GM12878 (cell line): ENCODE measurements at regions not wholly inside any gene's neighbourhood (a gene's known extent, or its start where the extent isn't known, plus 50 kb on each side); places are given as distances from the start of the nearest gene placed in this dataset.

Source experiments
- ATAC-seq: fragments of 200-7000 bp; cut with Tn5 transposase; 3 replicates; pipeline ENCODE4 v1.9.1; 2020; ENCODE audit warnings: mild to moderate bottlenecking, moderate library complexity
- BruUV-seq: library from RNA; stranded (reverse); fragments of 400-500 nt; replicated peaks from 2 replicates; lab custom pipeline; 2021; lab: Mats Ljungman, UMichigan
- CTCF ChIA-PET: fragments of 300-600 bp; sonication (Branson Sonifier 250); formaldehyde crosslinking; extraction: SDS; loops from one replicate; lab custom pipeline; 2021; ENCODE audit warnings: inconsistent platforms; lab: Yijun Ruan, JAX
- POLR2A ChIA-PET: fragments of 350-600 bp; formaldehyde crosslinking; extraction: SDS; loops from one replicate; lab custom pipeline; 2021; ENCODE audit warnings: inconsistent platforms; lab: Charles Lee
- RAD21 ChIA-PET: fragments of 300-600 bp; sonication (Branson Sonifier 250); formaldehyde crosslinking; loops from one replicate; lab custom pipeline; 2023; ENCODE audit warnings: antibody characterized with exemption; ENCODE audit not compliant: unreplicated experiment; lab: Charles Lee
- SMC1A ChIA-PET: fragments of 300-600 bp; sonication (Branson Sonifier 250); formaldehyde crosslinking; loops from one replicate; lab custom pipeline; 2023; ENCODE audit not compliant: unreplicated experiment, uncharacterized antibody; lab: Charles Lee
- DNase-seq: peaks from one replicate; pipeline ENCODE4 v3.0.0-alpha.2; 2011; ENCODE audit warnings: low read depth, low spot score
- FAIRE-seq: peaks from 3 replicates; lab custom pipeline; 2011; peaks lifted over from hg19 to GRCh38; lab: Jason Lieb, UNC
- H2AFZ ChIP-seq: 2 replicates; pipeline ENCODE4 v1.6.0; 2011; ENCODE audit warnings: low read depth, low read length, control low read depth; ENCODE audit not compliant: control insufficient read depth
- H3K27ac ChIP-seq: 2 replicates; pipeline ENCODE4 v1.5.1; 2011; ENCODE audit warnings: control low read depth; ENCODE audit not compliant: control insufficient read depth, insufficient read depth
- H3K27me3 ChIP-seq, 2 experiments: replicated peaks in 1 of 2; 2 replicates each; pipeline versions ENCODE4 v1.6.0 to v1.6.1; 2011; ENCODE audit warnings: low read length in 1 of 2; ENCODE audit not compliant: control insufficient read depth in 2 of 2, insufficient read depth in 2 of 2
- H3K36me3 ChIP-seq, 2 experiments: 2 replicates each; pipeline ENCODE4 v1.5.1; 2011; ENCODE audit warnings: low read length in 1 of 2; ENCODE audit not compliant: control insufficient read depth in 2 of 2, insufficient read depth in 2 of 2
- H3K4me1 ChIP-seq: 2 replicates; pipeline ENCODE4 v1.6.1; 2011; ENCODE audit warnings: mild to moderate bottlenecking, low read length, moderate library complexity, mixed read lengths; ENCODE audit not compliant: control insufficient read depth, insufficient read depth
- H3K4me2 ChIP-seq: 2 replicates; pipeline ENCODE4 v1.6.0; 2011; ENCODE audit warnings: control low read depth; ENCODE audit not compliant: control insufficient read depth, insufficient read depth
- H3K4me3 ChIP-seq: fragments of 200-600 bp; sonication (generic); 2 replicates; pipeline ENCODE4 v1.5.1; 2016
- H3K79me2 ChIP-seq: 2 replicates; pipeline ENCODE4 v1.6.0; 2011; ENCODE audit warnings: low read length; ENCODE audit not compliant: control insufficient read depth, insufficient read depth
- H3K9ac ChIP-seq: 2 replicates; pipeline ENCODE4 v1.8.0; 2011; ENCODE audit warnings: low read length, control low read depth, mixed read lengths; ENCODE audit not compliant: control insufficient read depth, insufficient read depth
- H3K9me3 ChIP-seq: replicated peaks from 3 replicates; pipeline ENCODE4 v1.5.1; 2011; ENCODE audit warnings: mild to moderate bottlenecking, low read length; ENCODE audit not compliant: control insufficient read depth, insufficient read depth
- H4K20me1 ChIP-seq: 2 replicates; pipeline ENCODE4 v1.6.0; 2011; ENCODE audit not compliant: control insufficient read depth, insufficient read depth
- BMI1 ChIP-seq: fragments of 450-650 bp; IDR thresholded peaks from 2 replicates; pipeline ENCODE4 v1.6.1; 2016; ENCODE audit warnings: mild to moderate bottlenecking, moderate library complexity, borderline replicate concordance
- DPF2 ChIP-seq: fragments of 450-650 bp; IDR thresholded peaks from 2 replicates; pipeline ENCODE4 v1.6.1; 2017; ENCODE audit warnings: mild to moderate bottlenecking
- ETV6 ChIP-seq, 2 experiments: fragments of 450-650 bp in 1 of 2; IDR thresholded peaks in 1 of 2; conservative IDR thresholded peaks in 1 of 2; 2 replicates each; pipeline ENCODE4 v1.6.1; 2014; ENCODE audit warnings: antibody characterized with exemption in 1 of 2, borderline replicate concordance in 1 of 2, low read depth in 1 of 2, mild to moderate bottlenecking in 1 of 2, moderate library complexity in 1 of 2
- FOXM1 ChIP-seq: IDR thresholded peaks from 2 replicates; pipeline ENCODE4 v1.6.1; 2012; ENCODE audit warnings: low read depth, mild to moderate bottlenecking, inconsistent platforms, low read length, moderate library complexity
- HCFC1 ChIP-seq: fragments of 150-350 bp; IDR thresholded peaks from 2 replicates; pipeline ENCODE4 v1.6.1; 2014; ENCODE audit warnings: low read length
- IKZF1 ChIP-seq: fragments of 450-650 bp; conservative IDR thresholded peaks from 2 replicates; pipeline ENCODE4 v1.6.1; 2017; ENCODE audit warnings: antibody characterized with exemption, mild to moderate bottlenecking
- IKZF2 ChIP-seq, 2 experiments: fragments of 450-650 bp; IDR thresholded peaks; 2 replicates each; pipeline ENCODE4 v1.6.1; 2017; ENCODE audit warnings: mild to moderate bottlenecking in 2 of 2, moderate library complexity in 2 of 2
- KAT2A ChIP-seq: conservative IDR thresholded peaks from 2 replicates; pipeline ENCODE4 v1.6.1; 2011; ENCODE audit warnings: low read depth, low read length; ENCODE audit not compliant: control insufficient read depth
- LARP7 ChIP-seq: fragments of 450-650 bp; IDR thresholded peaks from 2 replicates; pipeline ENCODE4 v1.6.1; 2017; ENCODE audit warnings: mild to moderate bottlenecking
- MEF2B ChIP-seq: fragments of 450-650 bp; IDR thresholded peaks from 2 replicates; pipeline ENCODE4 v1.6.1; 2018; ENCODE audit warnings: mild to moderate bottlenecking, moderate library complexity; ENCODE audit not compliant: partially characterized antibody, poor library complexity, severe bottlenecking
- NFXL1 ChIP-seq: fragments of 450-650 bp; IDR thresholded peaks from 2 replicates; pipeline ENCODE4 v1.6.1; 2017; ENCODE audit warnings: antibody characterized with exemption, mild to moderate bottlenecking, borderline replicate concordance
- PAX5 ChIP-seq: IDR thresholded peaks from 2 replicates; pipeline ENCODE4 v1.6.1; 2011; ENCODE audit warnings: low read depth, low read length, borderline replicate concordance
- SREBF1 ChIP-seq: IDR thresholded peaks from 2 replicates; pipeline ENCODE4 v1.6.1; 2012; ENCODE audit warnings: mild to moderate bottlenecking, low read length
- TCF3 ChIP-seq: IDR thresholded peaks from 2 replicates; pipeline ENCODE4 v1.6.1; 2012; ENCODE audit warnings: low read depth, mild to moderate bottlenecking, low read length, borderline replicate concordance; ENCODE audit not compliant: insufficient read depth
- WRNIP1 ChIP-seq: IDR thresholded peaks from 2 replicates; pipeline ENCODE4 v1.6.1; 2011; ENCODE audit warnings: low read depth, low read length, improper control_type of control experiment, borderline replicate concordance
- ZNF274 ChIP-seq: IDR thresholded peaks from one replicate; pipeline ENCODE4 v1.8.0; 2011; ENCODE audit not compliant: insufficient read length, insufficient read depth
- ZNF622 ChIP-seq: fragments of 450-650 bp; IDR thresholded peaks from 2 replicates; pipeline ENCODE4 v1.6.1; 2017; ENCODE audit warnings: mild to moderate bottlenecking, inconsistent platforms
- WGBS: methylation state at CpG from one replicate; pipeline ENCODE4 v1.1.6; 2016; ENCODE audit warnings: low lambda C conversion rate; ENCODE audit not compliant: insufficient replicate concordance, insufficient coverage; ENCODE audit errors: missing lambda C conversion rate; 5-methylcytosine and 5-hydroxymethylcytosine counted together
- in situ Hi-C: fragments of 300-500 bp; cut with MboI; formaldehyde crosslinking; loops from 9 replicates; pipeline ENCODE4 v1.14.3; 2018; ENCODE audit warnings: mixed read lengths
- intact Hi-C: fragments of 100-400 bp; cut with micrococcal nuclease; formaldehyde crosslinking; loops from one replicate; pipeline ENCODE4 v1.14.2; 2022; ENCODE audit not compliant: unreplicated experiment
- TF ChIP-seq, protein P1 (sequence below): fragments of 150-350 bp; IDR thresholded peaks from 2 replicates; pipeline ENCODE4 v1.6.1; 2014; ENCODE audit warnings: mild to moderate bottlenecking, low read depth, low read length
- TF ChIP-seq, protein P2 (sequence below): fragments of 450-650 bp; IDR thresholded peaks from 2 replicates; pipeline ENCODE4 v1.6.1; 2016; ENCODE audit warnings: mild to moderate bottlenecking

DNA sequence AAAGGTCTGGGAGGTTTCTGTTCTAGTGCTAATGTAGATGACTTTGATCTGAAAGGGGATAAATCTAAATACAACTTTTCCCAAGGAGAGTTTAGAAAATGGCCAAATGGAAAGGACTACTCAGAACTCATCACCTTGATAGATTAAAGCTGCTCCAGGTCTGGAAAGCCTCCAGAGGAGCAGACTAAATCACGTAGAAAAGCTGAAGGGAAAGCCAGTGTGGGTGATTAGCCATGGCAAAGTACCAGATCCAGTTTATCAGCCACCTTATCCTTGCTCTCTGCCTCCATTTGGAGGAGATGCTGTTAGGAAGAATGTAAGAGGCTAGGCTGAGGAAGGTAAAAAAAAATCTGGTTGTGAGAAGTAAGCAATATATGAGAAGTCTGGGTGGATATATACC is 120.7 kb upstream of the RAI14 start:
- 33% methylated on average over 1 of the region's 1 CpG for WGBS
- ATAC-seq (no peak), DNase-seq (no peak), FAIRE-seq (no peak)
- H3K4me2 ChIP-seq, result no peak overlapping the region
- ChIA-PET POLR2A (no interaction called here), SMC1A (no interaction called here), RAD21 (no interaction called here), CTCF (interaction anchor here (3.6 to 4.3 kb wide), 2 partner anchors 11 to 49 kb away, joined by 29 to 47 read pairs; no protein-coding TSS in a partner anchor)
- H3K27ac ChIP-seq, result no peak overlapping the region
- TF ChIP-seq HCFC1 (no peak), KAT2A (no peak), MEF2B (no peak), ZNF622 (no peak), WRNIP1 (no peak), SREBF1 (no peak), FOXM1 (no peak), IKZF1 (no peak), NFXL1 (no peak), ZNF274 (no peak), DPF2 (no peak), TCF3 (no peak), PAX5 (no peak), IKZF2 (IDR thresholded peaks at IDR 0.05) (no peak), ETV6 (conservative IDR thresholded peaks at IDR 0.05 in 1 of 2, IDR thresholded peaks at IDR 0.05 in 1 of 2; ENCODE audit: borderline replicate concordance in 1 of 2, low read depth in 1 of 2) (no peak), BMI1 (no peak), LARP7 (no peak)
- TF ChIP-seq, protein P1, sequence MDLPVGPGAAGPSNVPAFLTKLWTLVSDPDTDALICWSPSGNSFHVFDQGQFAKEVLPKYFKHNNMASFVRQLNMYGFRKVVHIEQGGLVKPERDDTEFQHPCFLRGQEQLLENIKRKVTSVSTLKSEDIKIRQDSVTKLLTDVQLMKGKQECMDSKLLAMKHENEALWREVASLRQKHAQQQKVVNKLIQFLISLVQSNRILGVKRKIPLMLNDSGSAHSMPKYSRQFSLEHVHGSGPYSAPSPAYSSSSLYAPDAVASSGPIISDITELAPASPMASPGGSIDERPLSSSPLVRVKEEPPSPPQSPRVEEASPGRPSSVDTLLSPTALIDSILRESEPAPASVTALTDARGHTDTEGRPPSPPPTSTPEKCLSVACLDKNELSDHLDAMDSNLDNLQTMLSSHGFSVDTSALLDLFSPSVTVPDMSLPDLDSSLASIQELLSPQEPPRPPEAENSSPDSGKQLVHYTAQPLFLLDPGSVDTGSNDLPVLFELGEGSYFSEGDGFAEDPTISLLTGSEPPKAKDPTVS, result no peak
- TF ChIP-seq, protein P2, sequence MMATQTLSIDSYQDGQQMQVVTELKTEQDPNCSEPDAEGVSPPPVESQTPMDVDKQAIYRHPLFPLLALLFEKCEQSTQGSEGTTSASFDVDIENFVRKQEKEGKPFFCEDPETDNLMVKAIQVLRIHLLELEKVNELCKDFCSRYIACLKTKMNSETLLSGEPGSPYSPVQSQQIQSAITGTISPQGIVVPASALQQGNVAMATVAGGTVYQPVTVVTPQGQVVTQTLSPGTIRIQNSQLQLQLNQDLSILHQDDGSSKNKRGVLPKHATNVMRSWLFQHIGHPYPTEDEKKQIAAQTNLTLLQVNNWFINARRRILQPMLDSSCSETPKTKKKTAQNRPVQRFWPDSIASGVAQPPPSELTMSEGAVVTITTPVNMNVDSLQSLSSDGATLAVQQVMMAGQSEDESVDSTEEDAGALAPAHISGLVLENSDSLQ, result no peak
- H3K36me3 ChIP-seq, result no peaks in the 10 kb centered on the region
- in situ Hi-C loops, result no loop called here
- H3K4me3 ChIP-seq, result no peak overlapping the region
- no TSS peak for BruUV-seq
- H3K27me3 ChIP-seq, result no peaks in the 10 kb centered on the region; a peak in 1 of 4 replicates
- peaks cover 21% of the 10 kb centered on the region for H3K4me1 ChIP-seq
- H4K20me1 ChIP-seq, result no peaks in the 10 kb centered on the region
- no peaks in the 10 kb centered on the region for H3K79me2 ChIP-seq
- H2AFZ ChIP-seq, result no peak overlapping the region
- H3K9ac ChIP-seq, result no peak overlapping the region
- intact Hi-C loops, result no loop called here
- no peaks in the 10 kb centered on the region for H3K9me3 ChIP-seq
